HG02759 (cell line): ENCODE measurements at regions not wholly inside any gene's neighbourhood (a gene's known extent, or its start where the extent isn't known, plus 50 kb on each side); places are given as distances from the start of the nearest gene placed in this dataset.
"Not testable (repeated sequence)": the region's sequence is repeated elsewhere in the genome, so short reads cannot be mapped to it uniquely, and the experiment has no call there.

Source experiments
- ATAC-seq: cut with Tn5 transposase; IDR thresholded peaks from one replicate; pipeline ENCODE4 v1.9.1; 2021; ENCODE audit warnings: mild to moderate bottlenecking, moderate library complexity; ENCODE audit not compliant: unreplicated experiment

DNA sequence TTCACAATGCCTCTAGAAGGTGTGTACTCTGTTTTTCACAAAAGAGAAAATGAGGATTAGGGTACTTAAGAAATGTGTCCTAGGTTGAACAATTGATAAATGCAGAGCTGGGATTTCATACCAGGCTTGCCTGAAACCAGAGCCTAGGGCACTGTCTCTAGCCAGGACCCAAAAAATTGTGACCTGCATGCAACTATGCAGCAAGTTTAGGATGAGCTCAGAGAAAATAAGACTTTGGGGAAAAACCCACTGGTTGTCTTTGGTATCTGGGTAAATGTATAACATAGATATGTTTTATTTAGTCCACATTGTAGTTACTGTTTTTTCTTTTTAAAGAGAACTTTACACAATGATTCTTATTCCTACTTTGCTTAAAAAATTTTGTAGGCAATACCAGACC, 177.1 kb upstream of the SEMA6A start:
- no peak for ATAC-seq

DNA sequence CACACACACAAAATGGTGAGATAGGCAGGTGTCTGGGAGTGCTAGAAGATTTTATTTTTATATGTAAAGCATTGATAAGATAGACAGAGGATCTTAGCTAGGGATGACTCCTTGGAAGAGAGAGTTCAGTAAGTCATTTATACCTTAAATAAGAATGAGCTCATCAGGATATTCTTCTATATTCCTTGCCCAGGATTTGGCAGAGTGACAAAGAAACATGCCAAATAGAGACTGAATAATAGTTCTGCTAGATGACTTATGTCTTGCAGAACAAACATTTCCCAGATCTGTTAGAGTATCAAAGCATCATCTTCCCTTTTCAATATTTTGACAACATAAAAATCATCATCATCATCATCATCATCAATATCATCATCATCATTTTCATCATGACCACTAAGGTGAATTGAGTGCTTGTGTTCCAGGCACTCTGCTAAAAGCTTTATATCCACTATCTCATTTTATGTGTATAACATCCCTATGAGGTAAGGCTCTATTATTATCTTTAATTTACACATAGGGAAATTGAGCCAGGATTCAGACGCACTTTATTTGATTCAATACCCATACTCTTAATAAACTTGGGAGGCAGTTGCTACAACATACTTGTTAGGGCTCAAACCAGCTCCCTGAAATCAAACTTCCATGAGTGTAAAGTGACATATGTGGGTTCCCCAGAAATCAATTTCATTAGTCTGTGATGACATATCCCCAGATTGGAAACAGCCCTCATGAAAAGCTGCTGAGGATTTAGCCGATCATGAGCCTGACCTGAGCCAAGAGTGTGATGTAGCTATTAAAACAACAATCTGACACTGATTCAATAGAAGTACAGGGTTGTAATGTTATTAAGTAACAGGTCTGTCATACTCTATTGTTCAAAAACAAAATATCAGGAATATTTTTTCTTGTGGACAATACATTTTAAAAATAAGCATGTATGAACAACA, 176.3 kb upstream of the SEMA6A start:
- ATAC-seq: no peak

DNA sequence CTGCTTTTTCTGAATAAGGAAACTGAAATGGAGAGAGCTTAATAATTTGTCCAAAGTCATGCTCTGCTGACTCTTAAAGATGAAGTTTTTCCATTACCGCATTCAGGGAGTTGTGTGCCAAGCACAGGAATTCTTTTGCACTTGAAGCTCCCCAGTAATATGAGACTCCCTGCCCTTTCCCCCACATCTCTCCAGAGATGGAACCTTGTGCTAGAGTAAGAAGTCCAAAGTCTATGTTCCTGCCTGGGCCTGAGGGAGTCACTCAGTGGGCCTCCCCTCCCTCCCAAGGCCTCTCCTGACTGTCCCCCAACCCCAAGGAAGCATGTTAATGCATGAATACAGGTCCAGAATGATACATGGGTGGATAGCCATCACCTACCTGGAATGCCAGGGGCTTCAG, 173.3 kb upstream of the SEMA6A start:
- no peak for ATAC-seq

DNA sequence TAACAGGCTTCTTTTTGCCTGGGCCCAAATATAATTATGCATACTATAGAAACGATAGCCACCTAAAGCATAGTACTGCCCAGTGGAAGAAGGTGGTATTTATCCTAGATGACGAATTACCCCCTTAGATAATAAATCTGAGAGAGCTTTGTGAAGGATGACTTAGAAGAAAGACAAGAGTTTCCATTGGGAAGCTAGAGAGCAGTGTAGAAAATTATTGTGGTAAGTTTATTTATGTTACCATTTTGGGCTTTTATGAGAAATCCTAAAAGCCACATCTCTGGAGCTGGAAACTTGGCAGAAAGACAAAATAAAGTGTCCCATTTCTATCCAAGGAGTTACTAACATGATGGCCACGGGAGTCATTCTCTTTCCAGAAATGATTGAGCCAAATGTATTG, 172.0 kb upstream of the SEMA6A start:
- ATAC-seq: no peak

DNA sequence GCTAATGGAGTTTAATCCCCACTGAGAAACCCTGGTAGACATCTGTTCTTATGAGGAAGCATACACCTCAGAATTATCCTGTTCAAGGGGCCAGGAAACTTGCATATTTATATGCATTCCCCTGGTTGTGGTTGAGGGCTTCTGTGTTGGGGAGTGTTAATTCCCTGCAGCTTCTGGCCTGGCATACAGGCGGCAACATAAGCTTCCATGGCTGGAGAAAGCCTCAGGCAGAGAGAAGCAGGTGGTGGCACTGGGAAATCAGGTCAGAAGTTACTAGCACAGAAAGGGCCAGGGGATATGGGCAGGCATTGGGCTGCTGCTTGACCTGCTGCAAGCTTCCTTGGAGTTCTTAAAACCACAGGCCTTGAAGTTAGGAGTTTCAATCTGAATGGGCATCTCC, 166.1 kb upstream of the SEMA6A start:
- no peak for ATAC-seq

DNA sequence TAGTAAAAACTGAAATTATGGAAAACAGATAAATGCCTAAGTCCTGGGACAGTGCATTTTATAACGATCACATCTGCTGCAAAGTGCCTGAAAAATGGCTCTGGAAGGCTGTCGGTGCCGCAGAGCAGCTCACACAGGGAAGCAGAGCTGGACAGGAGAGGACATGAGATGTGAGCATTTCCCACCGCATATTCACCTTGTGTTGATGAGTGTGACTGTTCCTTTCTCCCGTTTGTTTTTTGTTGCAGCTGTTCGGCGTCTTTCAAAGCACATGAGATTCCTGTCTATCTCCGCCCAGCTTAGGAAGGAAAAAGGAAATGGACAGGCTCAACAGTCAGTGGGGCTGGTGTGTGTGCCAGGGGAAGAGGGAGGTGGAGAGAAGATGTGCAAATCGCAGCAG, 164.9 kb upstream of the SEMA6A start:
- ATAC-seq: no peak

DNA sequence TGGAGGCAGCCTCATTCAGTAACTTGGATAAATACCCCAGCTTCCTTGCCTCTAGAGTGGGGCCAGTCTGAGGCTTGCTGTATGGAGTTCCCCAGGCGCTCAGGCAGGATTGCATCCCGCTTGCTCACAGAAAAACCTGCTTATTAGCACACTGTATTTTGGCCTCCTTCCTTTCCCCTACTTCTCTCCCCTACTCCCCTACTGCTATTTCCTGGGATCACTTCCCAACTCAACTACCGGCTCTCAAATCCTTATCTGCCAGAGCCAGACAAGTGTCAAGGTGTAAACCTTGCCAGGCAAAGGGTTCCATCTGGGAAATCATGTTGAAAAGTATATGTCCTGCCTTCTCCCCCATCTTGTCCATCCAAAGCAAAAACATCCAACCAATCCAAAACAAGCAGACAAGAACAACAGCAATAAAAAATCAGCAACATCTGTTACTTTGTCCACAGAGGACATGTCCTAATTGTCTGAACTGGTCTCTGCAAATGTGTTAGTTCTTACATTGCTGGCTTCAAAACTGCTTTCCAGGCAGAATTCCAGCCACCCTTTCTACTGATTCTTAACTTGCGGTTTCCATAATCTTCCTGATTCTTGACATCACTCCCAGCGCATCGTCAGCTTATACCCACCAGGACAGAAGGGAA, 164.1 kb upstream of the SEMA6A start:
- no peak for ATAC-seq

DNA sequence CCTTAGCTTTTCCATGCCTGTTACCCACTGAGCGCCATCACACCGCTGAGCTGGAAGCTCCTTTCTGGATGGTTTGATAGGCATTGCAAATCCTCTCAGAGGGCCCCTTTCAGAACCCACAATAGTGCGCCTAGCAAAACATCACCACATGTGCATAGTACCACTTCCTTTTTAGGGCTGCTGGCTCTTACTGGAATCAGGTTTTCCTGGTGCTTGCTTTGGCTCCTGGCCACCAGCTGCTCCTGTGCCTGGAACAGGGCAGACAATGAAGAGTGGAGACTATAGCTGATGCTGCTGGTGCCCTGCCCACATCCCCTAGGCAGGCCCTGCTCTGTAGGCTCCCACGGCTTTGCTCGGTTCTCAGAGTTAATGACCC, 163.6 kb upstream of the SEMA6A start:
- no peak for ATAC-seq

DNA sequence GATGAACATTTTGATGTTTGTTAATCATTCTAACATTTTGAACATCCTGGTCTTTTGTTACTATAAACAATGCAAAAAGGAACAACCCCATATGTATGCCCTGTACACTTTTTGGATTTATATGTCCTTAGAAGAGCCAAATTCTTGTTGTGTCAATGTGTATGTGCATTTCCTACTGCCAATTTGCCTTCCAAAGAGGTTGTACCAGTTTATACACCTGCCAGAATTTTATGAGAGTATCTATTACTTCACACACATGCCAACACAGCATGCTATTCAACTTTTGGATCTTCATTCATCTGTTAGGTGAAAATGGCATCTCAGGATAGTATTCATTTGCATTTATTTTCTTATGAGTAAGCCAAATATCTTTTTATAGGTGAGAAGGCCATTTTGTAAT, 162.0 kb upstream of the SEMA6A start:
- no peak for ATAC-seq

DNA sequence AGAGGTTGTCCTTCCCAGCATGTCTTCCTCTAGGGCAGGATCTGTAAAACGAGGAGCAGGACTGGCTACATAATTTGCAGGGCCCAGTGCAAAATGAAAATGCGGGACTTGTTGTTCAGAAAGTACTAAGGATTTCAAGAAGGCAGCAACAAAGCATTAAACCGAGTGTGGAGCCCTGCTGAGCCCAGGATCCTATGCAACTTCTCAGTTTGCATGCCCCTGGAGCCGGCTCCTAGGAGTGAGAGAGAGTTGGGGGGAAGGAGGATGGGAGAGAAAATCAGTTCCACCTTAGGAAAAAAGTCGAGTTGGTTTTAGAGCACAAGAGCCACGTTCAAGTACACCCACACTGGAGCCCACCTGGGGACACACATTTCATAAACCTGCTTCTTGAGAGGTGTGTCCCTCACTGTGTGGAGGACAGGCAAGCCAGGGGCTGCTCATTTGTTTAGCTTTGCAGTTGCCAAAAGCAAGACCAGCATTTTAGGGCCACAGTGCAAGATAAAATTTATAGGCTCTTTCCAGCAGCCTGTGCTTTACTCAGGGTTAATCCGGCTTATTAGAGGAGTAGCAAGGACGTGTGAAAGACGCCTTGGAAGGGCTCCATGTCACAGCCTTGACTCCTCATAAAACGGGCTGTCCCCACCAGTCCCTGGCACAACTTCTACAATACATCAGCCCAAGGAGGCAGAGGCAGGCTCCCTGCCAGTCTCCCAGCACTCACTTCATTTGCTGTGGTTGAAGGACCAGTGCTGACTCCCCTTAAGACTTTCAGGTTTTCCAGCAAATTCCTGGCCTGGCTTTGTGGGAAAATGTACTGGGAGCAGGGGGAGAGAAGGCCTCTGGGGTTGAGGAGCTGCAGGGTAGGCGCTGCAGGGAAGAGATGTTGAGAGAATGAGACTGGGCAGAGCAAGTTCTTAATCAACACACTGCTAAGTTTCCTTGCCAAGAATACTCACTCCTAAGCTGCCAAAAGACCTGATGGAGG, 159.7 kb upstream of the SEMA6A start:
- no peak for ATAC-seq

DNA sequence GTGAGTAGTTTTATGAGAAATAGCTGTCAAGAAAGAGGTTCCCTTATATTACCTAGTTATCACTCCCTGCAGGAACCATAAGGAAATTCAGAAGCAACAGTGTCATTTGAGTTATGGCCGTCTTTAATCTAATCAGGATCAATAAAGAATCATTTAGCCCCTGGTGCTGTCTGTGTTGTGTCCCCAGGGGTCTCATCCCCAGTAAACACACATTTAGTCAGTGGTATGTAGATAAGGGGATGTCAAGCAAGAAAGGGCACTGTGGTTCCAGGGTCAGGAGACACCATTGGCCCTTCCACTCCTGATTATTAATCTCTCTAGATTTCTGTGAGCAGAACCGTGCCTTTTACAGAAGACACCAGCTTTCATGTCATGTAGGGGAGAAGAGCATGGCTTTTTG, 158.0 kb upstream of the SEMA6A start:
- ATAC-seq: no peak

DNA sequence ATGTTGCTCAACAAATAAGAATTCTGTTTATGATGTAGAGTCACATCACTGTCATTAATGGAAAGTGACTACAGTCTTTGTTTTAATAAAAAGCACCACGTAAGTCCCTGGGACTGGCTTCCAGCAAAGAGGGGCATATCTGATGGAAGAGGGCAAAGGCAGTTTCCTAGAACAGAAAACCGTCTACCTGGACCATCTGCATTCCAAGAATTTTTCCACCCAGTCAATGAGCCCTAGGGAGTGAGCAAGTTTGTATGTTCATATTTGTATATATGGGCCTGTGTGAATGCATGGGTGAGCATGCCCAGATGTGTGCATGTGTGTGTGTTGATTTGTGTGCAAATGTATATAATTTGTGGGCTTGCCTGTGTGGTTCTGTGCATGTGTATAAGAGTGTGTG, 156.8 kb upstream of the SEMA6A start:
- no peak for ATAC-seq

DNA sequence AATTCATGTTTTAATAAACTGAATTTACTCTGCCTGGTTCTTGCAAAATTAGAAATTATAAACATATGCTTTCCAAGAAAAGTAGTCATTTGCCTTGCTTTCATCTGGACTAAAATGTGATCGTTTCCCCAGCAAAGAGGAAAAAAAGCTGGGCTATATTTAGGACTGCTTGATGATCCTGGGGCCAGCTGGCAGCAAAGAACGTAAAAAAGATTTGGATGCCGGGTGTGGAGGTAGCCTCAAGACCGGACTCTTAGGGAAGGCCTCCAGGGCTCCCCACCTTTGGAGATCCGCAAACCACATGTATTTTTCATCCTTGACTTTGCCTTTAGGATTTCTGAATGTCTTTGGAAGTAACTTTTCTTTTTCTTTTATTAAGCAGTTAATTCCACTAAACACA, 156.1 kb upstream of the SEMA6A start:
- no peak for ATAC-seq

DNA sequence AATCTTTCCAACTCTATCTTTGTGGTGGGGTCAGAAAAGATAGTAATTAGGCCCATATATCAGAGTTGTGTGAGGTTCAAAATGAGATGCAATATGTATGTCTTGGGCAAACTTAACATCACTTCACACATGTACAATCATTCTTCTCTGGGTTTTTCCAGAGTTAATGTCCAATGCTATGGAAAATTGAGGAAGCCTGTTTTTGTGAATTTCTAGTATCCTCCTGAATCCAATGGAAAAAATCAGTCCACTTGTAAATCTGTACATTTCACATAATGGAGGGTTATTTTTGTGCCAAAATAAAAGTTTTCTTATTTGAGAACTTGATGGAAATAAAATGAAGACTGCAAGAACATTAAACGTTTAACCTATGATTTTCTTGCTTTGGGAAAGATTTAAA, 155.6 kb upstream of the SEMA6A start:
- ATAC-seq: no peak

DNA sequence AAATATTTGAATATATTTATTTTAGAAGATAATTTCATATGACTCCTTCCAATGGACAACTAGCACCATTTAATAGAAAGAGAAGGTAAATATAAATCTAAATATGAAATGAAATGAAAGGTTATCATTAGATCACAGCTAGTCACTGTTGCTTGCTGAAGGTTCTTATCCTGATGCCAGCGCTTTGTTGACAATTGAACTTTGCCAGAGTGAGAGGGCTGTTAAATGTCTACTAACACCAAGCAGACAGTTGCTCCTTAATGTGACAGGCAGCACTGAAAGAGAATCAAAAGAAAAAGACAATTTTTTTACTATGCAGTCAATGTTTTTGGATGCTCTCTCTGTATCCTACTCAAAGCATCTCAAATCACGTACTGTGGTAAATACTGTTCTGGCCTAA, 152.6 kb upstream of the SEMA6A start:
- ATAC-seq: no peak

DNA sequence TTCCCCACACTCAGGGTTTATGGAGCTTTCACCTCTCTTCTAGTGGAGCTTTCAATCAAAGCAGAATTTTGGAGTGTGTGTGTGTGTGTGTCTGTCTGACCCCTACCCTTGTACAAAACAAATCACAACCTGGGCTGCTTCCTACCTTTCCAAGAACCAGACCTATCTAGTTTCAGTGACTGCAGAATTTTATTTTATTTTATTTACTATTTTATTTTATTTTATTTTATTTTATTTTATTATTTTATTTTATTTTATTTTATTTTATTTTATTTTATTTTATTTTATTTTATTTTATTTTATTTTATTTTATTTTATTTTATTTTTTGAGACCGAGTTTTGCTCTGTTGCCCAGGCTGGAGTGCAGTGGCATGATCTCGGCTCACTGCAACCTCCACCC, 151.6 kb upstream of the SEMA6A start:
- not testable (repeated sequence) for ATAC-seq

DNA sequence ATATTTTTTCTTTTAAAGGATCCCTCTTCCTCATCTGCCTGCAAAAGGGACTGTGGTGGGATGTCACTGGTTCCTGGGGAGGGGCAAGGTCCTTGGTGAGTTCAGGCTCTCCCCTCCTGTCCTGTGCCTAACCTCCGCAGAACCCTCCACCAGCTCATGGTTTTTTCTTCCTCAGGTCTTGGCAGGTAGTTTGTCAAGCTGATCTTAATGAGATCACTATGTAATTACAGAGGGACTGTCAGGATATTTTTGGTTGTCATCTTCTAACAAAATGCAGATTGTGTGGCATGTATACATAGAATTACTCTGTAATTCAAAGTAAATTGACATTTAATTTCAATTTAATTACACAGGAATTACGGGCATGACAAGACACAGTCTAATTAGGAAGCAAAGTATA, 150.3 kb upstream of the SEMA6A start:
- ATAC-seq: no peak

DNA sequence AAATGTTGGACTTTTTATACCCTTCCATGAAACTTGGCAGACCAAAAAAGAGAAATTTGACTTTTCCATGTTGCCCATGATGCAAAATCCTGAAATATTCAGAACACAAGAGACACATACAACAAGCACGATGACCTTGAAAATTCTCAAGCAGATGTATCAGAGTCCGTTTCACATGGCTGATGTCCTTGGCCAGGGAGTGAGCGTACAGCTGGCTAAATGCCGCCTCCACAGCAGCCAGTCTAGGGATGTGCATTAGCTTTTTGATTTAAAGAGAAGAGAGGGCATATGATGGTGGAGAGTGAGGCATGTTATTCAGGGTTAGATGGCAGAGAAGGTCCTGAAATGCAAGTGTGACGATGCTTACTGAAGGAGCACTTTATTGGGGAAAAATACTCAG, 148.0 kb upstream of the SEMA6A start:
- no peak for ATAC-seq

DNA sequence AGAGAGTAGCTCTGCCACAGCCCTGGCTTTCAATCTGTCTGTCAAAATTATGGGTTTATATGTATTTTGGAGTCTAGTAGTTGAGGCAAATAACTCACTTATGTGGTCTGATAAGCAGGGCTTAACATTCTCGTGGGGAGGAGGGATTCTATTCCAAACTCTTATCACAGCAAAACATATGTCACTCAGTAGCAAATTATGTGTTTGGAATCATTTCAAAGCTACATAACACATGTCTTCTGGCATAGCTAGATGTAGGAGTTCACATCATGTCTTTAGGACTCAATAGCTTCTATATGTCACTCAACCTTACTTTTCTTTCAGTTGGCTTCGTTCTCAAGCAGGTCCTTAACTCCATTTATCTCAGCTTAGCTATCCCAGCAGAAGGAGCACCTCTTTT, 144.5 kb upstream of the SEMA6A start:
- no peak for ATAC-seq

DNA sequence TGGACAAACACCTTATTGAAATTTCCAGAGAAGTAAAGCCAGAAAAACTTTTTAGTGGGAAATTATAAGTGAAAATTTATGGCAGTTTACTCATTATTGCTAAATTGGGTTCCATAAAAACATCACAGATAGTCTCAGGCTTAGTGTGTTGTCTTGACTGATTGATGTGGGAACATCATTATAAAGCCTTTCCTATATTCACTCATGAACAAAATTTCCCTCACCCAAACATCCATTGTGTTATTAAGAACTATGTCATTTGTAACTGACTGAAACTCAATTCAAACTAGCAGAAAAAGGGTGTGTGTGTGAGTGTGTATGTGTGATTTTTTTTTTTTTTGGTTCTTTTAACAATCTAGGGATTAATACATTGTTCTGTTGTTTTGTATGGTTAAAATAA, 143.7 kb upstream of the SEMA6A start:
- ATAC-seq: no peak

DNA sequence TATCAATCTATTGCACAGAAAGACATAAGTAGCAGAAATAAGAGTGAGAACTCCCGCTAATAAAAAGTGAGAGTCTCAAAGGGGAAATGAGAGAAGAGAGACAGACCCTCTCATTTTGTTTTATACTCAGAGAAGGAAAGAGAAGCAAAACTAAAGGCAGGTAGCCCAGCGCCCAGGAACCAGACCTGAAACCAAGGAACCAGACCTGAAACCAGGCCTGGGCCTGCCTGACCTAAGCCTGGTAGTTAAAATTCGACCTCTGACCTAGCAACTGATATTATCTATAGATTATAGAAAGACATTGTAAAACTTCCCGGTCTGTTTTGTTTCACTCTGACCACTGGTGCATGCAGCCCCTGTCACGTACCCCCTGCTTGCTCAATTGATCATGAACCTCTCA, 134.5 kb upstream of the SEMA6A start:
- peak; percentile 60 for ATAC-seq
